Neural cell (in vitro differentiated cells): ENCODE measurements at regions not wholly inside any gene's neighbourhood (a gene's known extent, or its start where the extent isn't known, plus 50 kb on each side); places are given as distances from the start of the nearest gene placed in this dataset.

ENCODE experiments used
- H2AFZ ChIP-seq: fragments of 200-600, 300-800 bp; sonication (generic), shearing (Covaris generic); 2 replicates; pipeline ENCODE4 v1.6.0; 2014; ENCODE audit warnings: low read depth, mild to moderate bottlenecking, antibody characterized with exemption, low read length, moderate library complexity
- H3F3A ChIP-seq: fragments of 200-600 bp; shearing (Covaris generic); 2 replicates; pipeline ENCODE4 v1.6.1; 2016; ENCODE audit warnings: mild to moderate bottlenecking, moderate library complexity, mixed read lengths, antibody characterized with exemption, low read length; ENCODE audit not compliant: insufficient read depth, poor library complexity, severe bottlenecking
- H3K27ac ChIP-seq: fragments of 200-600, 300-800 bp; sonication (generic), shearing (Covaris generic); 2 replicates; pipeline ENCODE4 v1.5.1; 2014; ENCODE audit warnings: mild to moderate bottlenecking, low read length, moderate library complexity
- H3K27me3 ChIP-seq: fragments of 300-800, 200-600 bp; sonication (generic), shearing (Covaris generic); 2 replicates; pipeline ENCODE4 v1.6.0; 2014; ENCODE audit warnings: mild to moderate bottlenecking, low read depth, low read length, moderate library complexity; ENCODE audit not compliant: insufficient read depth
- H3K36me3 ChIP-seq: fragments of 300-800, 200-600 bp; sonication (generic), shearing (Covaris generic); 2 replicates; pipeline ENCODE4 v1.5.1; 2014; ENCODE audit warnings: mild to moderate bottlenecking, antibody characterized with exemption, low read length, moderate library complexity; ENCODE audit not compliant: insufficient read depth
- H3K4me2 ChIP-seq: fragments of 300-800, 200-600 bp; sonication (generic), shearing (Covaris generic); 2 replicates; pipeline ENCODE4 v1.6.0; 2014; ENCODE audit warnings: mild to moderate bottlenecking, low read length
- H3K4me3 ChIP-seq: fragments of 300-800, 200-600 bp; sonication (generic), shearing (Covaris generic); 2 replicates; pipeline ENCODE4 v1.5.1; 2014; ENCODE audit warnings: mild to moderate bottlenecking, low read length, moderate library complexity
- H3K79me2 ChIP-seq: fragments of 200-600 bp; shearing (Covaris generic); replicated peaks from 2 replicates; pipeline ENCODE4 v1.6.0; 2014; ENCODE audit warnings: mild to moderate bottlenecking, low read length, moderate library complexity; ENCODE audit not compliant: insufficient read depth
- H3K9ac ChIP-seq: fragments of 300-800, 200-600 bp; sonication (generic), shearing (Covaris generic); 2 replicates; pipeline ENCODE4 v1.6.1; 2016; ENCODE audit warnings: mild to moderate bottlenecking, low read length, mixed read lengths
- H3K9me2 ChIP-seq: fragments of 200-600 bp; shearing (Covaris generic); 2 replicates; pipeline ENCODE4 v1.6.1; 2016; ENCODE audit warnings: mild to moderate bottlenecking, low read length, mixed read lengths; ENCODE audit not compliant: insufficient read depth
- H3K9me3 ChIP-seq: fragments of 200-600, 300-800 bp; sonication (generic), shearing (Covaris generic); 2 replicates; pipeline ENCODE4 v1.6.1; 2016; ENCODE audit warnings: mild to moderate bottlenecking, mixed run types, low read length, moderate library complexity, mixed read lengths
- H4K20me1 ChIP-seq: fragments of 200-600 bp; shearing (Covaris generic); 2 replicates; pipeline ENCODE4 v1.6.1; 2016; ENCODE audit warnings: mild to moderate bottlenecking, mixed run types; ENCODE audit not compliant: insufficient read depth
- EP300 ChIP-seq: fragments of 450-650 bp; conservative IDR thresholded peaks from 2 replicates; pipeline ENCODE4 v1.6.1; 2014; ENCODE audit warnings: antibody characterized with exemption, mild to moderate bottlenecking, moderate library complexity; ENCODE audit not compliant: poor library complexity, severe bottlenecking
- EZH2 ChIP-seq: fragments of 200-600, 300-800 bp; shearing (Covaris generic), sonication (generic); IDR thresholded peaks from 2 replicates; pipeline ENCODE4 v1.6.1; 2014; ENCODE audit warnings: antibody characterized with exemption, low read length, borderline replicate concordance, mild to moderate bottlenecking; ENCODE audit not compliant: insufficient read depth, poor library complexity, severe bottlenecking
- MXI1 ChIP-seq: fragments of 450-650 bp; conservative IDR thresholded peaks from 2 replicates; pipeline ENCODE4 v1.6.1; 2014; ENCODE audit warnings: antibody characterized with exemption, mild to moderate bottlenecking; ENCODE audit not compliant: poor library complexity, severe bottlenecking
- POLR2AphosphoS5 ChIP-seq: IDR thresholded peaks from 2 replicates; pipeline ENCODE4 v1.6.1; 2012
- RAD21 ChIP-seq: fragments of 450-650 bp; conservative IDR thresholded peaks from 2 replicates; pipeline ENCODE4 v1.6.1; 2014; ENCODE audit warnings: antibody characterized with exemption, mild to moderate bottlenecking, moderate library complexity
- SMC3 ChIP-seq: fragments of 450-650 bp; conservative IDR thresholded peaks from 2 replicates; pipeline ENCODE4 v1.6.1; 2014; ENCODE audit warnings: antibody characterized with exemption, mild to moderate bottlenecking, moderate library complexity; ENCODE audit not compliant: poor library complexity
- TAF1 ChIP-seq: IDR thresholded peaks from 2 replicates; pipeline ENCODE4 v1.6.1; 2012; ENCODE audit warnings: low read depth
- TF ChIP-seq, protein P1 (sequence below): IDR thresholded peaks from 2 replicates; pipeline ENCODE4 v1.6.1; 2012; ENCODE audit warnings: borderline replicate concordance
- TF ChIP-seq, protein P2 (sequence below): fragments of 450-650 bp; IDR thresholded peaks from 2 replicates; pipeline ENCODE4 v1.5.1; 2014; ENCODE audit warnings: antibody characterized with exemption, mild to moderate bottlenecking, moderate library complexity; ENCODE audit not compliant: poor library complexity, severe bottlenecking

DNA sequence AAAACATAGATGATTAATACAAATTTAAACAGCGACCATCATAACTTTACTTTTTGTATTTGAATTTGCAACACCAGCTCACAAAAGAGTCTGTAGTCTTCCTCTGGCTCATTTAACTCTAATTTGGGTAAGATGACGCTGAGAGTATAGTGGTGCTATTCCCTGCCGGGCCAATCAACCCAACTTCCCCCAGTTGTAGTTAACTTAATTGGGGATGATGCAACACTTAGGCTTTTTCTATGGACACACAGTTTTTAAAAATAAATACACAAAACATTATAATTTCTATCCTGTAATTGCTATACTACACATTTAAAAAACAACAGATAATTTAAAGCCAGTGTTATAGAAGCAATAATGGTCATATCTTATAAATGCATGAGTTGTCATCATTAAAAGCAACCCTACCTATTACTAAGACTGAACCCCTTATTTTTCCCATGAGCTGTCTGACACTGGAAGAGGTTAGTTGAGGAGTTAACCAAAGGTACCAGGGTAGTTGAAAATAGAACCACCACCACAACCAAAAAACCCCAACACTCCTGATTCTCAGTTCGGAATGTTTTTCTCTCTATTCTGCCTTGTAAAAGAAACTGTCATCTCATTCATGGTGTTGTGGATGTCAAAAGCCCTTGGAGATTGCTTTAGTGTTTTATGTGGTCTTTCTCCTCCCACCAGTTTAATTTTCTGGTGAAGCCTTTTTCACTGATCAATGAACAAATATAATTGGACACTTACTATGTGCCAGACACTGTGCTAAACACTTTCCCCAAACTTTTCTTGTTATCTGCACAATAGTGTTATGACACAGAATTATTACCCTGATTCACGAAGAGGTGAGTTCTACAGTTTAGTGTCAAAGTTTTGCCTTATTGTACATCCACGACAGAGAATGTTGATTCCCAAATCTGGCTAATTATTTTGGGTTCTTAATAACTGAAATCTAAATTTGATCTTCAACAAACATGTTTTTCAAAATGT lies 61.5 kb upstream of the RAPGEF2 start:
- Histone ChIP-seq H3K36me3 (no peaks in the 10 kb centered on the region), H3K4me3 (no peak overlapping the region), H3K9me2 (no peaks in the 10 kb centered on the region), H3K9me3 (no peaks in the 10 kb centered on the region), H3K27ac (no peak overlapping the region), H3K4me2 (no peak overlapping the region), H3K27me3 (no peaks in the 10 kb centered on the region), H2AFZ (no peak overlapping the region), H3K79me2 (no peaks in the 10 kb centered on the region), H4K20me1 (no peaks in the 10 kb centered on the region), H3K9ac (no peak overlapping the region), H3F3A (no peaks in the 10 kb centered on the region)
- TF ChIP-seq SMC3 (no peak), RAD21 (no peak), TAF1 (no peak), POLR2AphosphoS5 (no peak), MXI1 (no peak), EP300 (no peak), EZH2 (no peak)
- TF ChIP-seq, protein P1, sequence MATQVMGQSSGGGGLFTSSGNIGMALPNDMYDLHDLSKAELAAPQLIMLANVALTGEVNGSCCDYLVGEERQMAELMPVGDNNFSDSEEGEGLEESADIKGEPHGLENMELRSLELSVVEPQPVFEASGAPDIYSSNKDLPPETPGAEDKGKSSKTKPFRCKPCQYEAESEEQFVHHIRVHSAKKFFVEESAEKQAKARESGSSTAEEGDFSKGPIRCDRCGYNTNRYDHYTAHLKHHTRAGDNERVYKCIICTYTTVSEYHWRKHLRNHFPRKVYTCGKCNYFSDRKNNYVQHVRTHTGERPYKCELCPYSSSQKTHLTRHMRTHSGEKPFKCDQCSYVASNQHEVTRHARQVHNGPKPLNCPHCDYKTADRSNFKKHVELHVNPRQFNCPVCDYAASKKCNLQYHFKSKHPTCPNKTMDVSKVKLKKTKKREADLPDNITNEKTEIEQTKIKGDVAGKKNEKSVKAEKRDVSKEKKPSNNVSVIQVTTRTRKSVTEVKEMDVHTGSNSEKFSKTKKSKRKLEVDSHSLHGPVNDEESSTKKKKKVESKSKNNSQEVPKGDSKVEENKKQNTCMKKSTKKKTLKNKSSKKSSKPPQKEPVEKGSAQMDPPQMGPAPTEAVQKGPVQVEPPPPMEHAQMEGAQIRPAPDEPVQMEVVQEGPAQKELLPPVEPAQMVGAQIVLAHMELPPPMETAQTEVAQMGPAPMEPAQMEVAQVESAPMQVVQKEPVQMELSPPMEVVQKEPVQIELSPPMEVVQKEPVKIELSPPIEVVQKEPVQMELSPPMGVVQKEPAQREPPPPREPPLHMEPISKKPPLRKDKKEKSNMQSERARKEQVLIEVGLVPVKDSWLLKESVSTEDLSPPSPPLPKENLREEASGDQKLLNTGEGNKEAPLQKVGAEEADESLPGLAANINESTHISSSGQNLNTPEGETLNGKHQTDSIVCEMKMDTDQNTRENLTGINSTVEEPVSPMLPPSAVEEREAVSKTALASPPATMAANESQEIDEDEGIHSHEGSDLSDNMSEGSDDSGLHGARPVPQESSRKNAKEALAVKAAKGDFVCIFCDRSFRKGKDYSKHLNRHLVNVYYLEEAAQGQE, result no peak
- TF ChIP-seq, protein P2, sequence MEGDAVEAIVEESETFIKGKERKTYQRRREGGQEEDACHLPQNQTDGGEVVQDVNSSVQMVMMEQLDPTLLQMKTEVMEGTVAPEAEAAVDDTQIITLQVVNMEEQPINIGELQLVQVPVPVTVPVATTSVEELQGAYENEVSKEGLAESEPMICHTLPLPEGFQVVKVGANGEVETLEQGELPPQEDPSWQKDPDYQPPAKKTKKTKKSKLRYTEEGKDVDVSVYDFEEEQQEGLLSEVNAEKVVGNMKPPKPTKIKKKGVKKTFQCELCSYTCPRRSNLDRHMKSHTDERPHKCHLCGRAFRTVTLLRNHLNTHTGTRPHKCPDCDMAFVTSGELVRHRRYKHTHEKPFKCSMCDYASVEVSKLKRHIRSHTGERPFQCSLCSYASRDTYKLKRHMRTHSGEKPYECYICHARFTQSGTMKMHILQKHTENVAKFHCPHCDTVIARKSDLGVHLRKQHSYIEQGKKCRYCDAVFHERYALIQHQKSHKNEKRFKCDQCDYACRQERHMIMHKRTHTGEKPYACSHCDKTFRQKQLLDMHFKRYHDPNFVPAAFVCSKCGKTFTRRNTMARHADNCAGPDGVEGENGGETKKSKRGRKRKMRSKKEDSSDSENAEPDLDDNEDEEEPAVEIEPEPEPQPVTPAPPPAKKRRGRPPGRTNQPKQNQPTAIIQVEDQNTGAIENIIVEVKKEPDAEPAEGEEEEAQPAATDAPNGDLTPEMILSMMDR, result no peak

DNA sequence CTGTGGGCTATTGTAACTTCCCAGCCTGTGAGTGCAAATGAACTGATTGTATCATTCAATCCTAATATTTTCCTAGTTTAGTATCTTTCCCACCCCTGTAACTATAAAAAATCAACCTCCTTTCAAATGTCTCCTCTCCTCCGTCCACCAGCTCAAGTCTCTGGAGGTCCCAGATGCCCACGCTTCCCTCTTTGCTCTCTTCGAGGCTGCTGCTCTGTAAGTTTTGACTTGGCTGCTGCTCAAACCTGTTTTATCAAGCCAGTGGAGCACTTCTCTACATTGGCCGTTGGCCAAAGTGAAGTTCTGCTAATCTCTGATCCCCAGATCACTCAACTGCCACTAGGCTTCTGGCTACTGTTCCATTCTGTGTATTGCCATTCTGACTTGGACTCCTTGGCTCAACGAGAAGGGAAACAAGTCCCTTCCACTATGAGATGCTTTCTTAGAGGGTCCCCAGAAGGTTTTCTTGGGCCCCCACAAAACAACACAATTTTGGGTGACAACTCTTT lies 60.7 kb upstream of the RAPGEF2 start:
- no peak overlapping the region for H2AFZ ChIP-seq
- no peaks in the 10 kb centered on the region for H3K27me3 ChIP-seq
- no peak overlapping the region for H3K27ac ChIP-seq
- no peaks in the 10 kb centered on the region for H3K36me3 ChIP-seq
- no peaks in the 10 kb centered on the region for H3K79me2 ChIP-seq
- H3K9me3 ChIP-seq, result no peaks in the 10 kb centered on the region
- H3K4me3 ChIP-seq, result no peak overlapping the region
- no peaks in the 10 kb centered on the region for H4K20me1 ChIP-seq
- no peaks in the 10 kb centered on the region for H3K9me2 ChIP-seq
- H3K9ac ChIP-seq, result no peak overlapping the region
- no peak for TF ChIP-seq EP300
- no peak for TF ChIP-seq MXI1
- TF ChIP-seq RAD21, result no peak
- TF ChIP-seq, protein P2, result no peak
- TF ChIP-seq, protein P1, result no peak
- no peak for TF ChIP-seq SMC3
- TF ChIP-seq TAF1, result no peak
- no peak for TF ChIP-seq POLR2AphosphoS5
- no peak for TF ChIP-seq EZH2
- H3F3A ChIP-seq, result no peaks in the 10 kb centered on the region
- H3K4me2 ChIP-seq, result no peak overlapping the region
